ENCODE measurements at regions not wholly inside any gene's neighbourhood (a gene's known extent, or its start where the extent isn't known, plus 50 kb on each side); places are given as distances from the start of the nearest gene placed in this dataset.
"Not testable (repeated sequence)": the region's sequence is repeated elsewhere in the genome, so short reads cannot be mapped to it uniquely, and the experiment has no call there.

DNA sequence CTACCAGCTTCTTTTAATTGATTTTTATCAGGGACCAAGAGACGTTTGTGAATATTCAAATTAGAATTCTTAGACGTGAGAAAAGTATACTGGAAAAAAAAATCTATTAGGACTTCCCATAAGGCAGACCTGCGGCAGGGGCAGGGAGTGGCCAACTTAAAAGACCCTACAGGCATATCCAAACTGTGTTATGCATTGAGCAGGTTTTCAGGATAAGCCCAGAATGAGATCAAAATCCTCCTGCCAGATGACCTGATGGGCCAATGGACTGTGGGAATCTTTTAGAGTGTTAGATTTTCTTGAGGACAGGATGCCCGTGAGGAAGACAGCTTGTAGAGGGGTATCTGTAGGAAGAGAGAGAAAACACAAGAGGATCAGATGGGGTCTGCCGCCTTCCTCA is 391.5 kb downstream of the CD83 start:
- DNase-seq: no peak

DNA sequence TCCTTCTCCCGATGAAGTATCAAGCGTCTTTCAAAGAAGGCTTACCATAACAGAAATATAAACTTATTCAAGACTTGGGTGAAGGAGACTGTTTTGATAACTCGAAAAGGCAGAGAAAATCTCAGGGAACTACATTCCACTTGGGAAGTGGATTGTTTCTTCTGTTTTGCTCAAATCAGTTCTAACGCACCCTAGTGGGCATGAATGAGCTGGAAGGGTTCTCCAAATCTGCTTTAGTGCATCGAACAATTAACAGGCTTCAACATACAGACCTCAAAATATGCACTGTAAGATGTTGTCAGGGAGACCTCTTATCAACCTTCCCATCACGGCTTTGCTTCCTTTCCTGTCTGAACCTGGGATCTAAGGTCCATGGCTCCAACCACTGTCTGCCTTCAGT is 392.5 kb downstream of the CD83 start:
- no peak for DNase-seq

DNA sequence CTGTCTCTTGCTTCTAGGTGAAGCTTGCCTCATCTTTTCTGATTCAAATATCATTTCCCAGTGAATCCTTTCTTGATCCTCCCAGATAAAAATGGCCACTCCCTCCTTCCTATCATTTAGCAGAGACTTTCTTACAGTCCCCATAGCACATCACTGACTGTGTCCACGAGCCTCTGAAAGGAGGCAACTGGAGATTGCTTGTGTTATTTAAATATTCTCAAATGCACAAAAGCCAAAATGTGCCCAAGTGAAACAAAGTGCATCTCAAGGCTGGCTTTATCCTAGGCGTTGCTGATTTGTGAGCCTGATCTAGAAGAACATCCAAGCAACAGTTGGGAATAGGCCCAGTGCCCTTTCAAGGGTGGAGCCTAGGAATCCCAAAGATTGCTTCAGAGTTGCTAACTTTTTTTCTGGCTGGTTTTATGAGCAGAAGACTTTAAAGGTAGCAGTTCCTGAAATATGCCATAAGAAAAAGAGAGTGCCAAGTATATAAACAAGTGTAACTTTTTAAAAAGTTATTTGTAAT is 393.6 kb downstream of the CD83 start:
- DNase-seq: no peak

GRCh38 chr6:14512246-14512645 is 394.7 kb downstream of the CD83 start:
- DNase-seq: no peak

DNA sequence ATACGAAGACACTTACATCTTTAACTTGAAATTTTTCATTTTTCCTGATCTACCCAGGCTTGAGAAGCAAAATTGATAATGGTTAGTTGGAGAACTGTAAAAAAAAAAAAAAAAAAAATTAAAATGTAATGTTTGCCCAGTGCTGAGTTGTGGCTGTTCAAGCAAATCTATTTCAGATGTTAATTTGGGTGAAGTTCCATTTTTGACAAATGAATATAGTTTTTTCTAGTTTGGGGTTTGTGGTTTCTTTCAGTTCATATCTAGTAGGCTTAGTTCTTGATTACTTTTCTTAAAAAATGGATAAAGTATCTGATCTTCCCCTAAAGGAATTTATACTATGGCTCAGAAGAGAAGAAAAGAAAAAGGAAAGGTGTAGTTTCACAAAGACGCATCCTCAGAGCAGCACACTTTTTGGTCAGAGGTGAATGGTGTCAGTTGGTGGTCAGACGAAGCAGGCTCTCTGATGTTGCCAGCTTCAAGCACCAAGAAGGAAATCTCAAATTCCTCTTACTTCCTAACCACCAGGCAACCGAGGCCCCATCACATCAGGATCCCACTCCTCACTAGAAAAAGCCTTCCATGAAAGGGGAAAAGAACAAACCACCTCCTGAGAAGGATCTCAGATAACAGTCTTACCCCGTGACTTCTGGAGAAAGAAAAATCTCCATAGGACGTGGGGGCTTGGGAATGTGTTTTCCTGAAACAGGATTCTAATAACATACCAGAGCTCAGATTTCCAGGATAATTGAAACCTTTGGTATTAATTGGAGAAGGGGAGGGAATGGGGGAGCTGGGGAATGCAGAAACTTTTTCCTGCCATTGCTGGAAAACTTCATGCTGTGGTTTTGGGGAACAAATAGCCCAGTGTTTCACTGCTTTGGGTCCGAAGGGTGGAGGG is 396.2 kb downstream of the CD83 start:
- DNase-seq: no peak

GRCh38 chr6:14516956-14517355 is 399.4 kb downstream of the CD83 start:
- DNase-seq: no peak

DNA sequence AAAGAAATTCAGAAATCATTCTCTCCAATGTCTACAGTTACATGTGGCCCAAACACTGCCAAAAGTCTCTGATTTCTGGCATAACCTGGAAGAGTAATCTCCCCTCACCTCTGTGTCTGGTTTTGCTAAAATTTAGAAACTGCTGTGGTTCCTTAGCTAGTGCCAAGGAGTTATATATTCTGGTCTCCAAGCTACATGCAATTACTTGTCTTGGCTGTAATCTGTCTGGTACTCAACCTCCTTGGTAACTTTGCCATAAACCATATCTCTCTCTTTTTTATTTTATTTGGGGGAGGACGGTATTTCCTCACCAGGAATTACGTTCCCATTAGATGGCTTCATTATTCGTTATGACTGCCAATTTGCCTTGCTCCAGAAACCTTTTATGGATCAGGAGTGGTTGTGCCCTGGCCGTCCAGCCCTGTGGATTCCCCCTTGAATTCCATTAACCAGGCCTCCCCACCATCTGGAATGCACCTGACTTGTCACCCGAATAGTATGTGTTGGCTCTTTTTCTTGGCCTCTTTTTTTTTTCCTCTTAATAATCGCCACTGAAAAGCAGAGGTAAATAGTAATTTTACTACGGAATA is 400.0 kb downstream of the CD83 start:
- DNase-seq: no peak

- DNase-seq: no peak
Observed at GRCh38 chr6:14518515-14519217, 401.1 kb downstream of the CD83 start.

DNA sequence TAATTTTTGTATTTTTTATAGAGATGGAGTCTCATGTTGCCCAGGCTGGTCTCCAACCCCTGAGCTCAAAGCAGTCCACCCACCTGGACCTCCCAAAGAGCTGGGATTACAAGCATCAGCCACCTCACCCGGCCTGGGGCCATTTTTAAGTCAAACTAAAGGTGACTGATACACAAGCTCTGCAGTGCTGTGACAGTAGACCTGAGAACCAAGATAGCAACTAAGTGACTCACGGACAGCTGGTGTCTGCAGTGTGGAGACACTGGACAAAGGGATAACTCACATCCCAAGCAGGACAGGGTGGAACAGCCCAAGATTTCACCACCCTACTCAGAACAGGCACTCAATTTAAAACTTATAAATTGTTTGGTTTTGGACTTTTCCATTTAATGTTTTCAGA is 402.5 kb downstream of the CD83 start:
- DNase-seq: no peak

DNA sequence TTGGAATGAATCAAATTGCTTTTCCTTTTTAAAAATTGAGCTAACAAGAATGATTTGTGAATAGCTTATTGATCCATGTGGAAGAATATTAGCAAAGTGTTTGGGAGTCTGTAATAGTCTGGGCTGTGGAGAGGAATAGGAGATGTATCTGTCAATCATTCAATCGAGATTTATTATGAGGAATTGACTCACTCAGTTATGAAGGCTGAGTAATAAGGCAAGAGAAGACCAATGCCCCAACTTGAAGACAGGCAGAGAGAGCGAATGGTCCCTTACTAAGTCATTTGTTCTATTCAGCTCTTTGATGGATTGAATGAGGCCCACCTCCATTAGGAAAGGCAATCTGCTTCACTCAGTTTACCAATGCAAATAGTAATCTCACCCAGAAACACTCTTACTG is 403.0 kb downstream of the CD83 start:
- DNase-seq: no peak

DNA sequence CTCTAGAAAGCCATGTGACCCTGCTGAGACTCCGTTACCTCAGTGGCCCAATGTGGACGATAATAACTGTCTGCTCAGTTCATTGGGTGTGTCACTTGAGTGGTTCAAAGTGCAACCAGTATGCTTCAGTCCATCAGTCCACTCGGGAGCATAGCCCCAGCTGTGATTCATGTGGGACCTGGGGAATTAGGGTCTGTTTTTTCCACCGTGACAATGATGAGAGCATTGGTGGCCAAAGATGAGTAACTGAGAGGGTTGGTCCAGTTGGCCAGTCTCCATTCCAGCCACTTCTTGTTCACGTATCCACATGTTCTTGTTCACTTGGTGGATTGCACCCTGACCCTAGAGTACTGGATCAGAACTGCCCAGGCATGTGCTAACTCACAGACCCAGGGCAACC is 403.6 kb downstream of the CD83 start:
- DNase-seq: no peak

- DNase-seq: not testable (repeated sequence)
Observed at GRCh38 chr6:14521861-14522260, 404.3 kb downstream of the CD83 start.

- no peak for DNase-seq
Observed at GRCh38 chr6:14524319-14524718, 406.7 kb downstream of the CD83 start.

DNA sequence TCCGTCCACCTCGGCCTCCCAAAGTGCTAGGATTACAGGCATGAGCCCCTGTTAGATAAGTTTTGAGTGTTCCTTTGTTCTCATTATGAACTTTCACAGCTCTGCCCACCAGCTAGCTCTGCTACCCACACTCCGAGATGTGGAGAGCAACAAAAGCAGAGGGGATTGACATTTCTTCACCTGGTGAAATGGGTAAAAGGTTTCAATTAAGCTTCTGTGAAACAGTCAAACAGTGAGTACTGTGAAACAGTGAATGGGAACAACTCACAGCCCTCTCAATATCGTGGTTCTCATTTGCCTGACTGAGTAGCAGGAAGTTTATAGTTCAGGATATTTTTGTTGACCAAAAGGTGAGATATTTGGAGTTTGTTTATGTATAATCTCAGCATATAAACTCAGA is 412.8 kb downstream of the CD83 start:
- DNase-seq: no peak

DNA sequence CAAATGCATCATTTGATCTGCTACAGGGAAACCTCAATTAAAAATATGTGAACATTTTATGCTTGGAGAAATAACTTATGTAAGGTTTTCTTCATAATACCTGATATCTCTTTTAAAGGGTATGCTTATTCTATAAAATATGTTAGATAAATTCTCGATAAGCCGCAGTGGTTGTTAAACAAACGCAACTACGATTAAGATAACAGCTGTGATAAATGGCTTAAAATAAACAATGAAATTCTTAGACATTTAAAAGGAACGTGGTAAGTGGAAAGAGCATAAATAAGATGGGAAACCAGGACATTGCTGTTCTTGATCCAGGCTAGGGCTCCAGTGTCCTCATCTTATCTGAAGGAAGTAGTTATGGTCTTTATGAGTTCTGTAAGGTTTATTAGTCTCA is 415.9 kb downstream of the CD83 start:
- no peak for DNase-seq

DNA sequence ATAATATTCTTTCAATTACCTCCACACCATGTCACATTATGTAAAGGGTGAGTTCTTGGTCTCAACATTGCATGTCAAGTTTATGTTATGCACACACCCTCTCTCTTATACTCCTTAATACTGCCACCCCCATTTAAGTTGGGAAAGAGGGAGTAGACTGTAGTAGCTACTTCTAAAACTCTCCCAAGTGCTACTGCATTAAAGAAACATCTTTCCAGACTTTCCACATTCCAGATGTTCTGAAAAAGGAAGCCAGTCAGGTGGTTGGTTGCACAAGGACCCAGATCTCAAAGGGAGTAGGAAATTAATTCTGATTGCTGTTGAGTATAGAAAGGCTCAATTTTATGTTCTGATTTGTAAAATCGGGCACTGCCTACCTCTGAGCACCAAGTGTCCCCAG is 419.5 kb downstream of the CD83 start:
- no peak for DNase-seq

DNA sequence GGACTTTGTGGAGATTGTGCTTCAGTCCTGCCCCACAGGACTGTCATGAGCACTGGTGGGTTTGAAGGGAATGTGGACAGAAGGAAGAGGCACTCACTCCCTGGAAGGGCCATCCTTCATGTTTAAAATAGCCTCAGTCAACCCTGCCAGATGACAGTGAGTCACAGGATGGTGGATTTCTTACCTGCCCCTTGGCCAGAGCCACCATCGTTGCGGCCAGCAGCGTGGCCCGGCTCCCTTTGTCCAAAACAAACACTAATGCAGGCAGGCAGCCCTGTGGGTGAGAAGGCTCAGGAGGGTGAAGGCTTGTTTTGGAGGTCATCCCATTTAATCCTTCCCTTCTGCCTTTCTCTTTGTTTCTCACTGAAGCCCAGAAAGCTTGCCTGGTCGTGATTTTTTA is 422.7 kb downstream of the CD83 start:
- no peak for DNase-seq

- no peak for DNase-seq
Observed at GRCh38 chr6:14540810-14541540, 423.4 kb downstream of the CD83 start.

DNA sequence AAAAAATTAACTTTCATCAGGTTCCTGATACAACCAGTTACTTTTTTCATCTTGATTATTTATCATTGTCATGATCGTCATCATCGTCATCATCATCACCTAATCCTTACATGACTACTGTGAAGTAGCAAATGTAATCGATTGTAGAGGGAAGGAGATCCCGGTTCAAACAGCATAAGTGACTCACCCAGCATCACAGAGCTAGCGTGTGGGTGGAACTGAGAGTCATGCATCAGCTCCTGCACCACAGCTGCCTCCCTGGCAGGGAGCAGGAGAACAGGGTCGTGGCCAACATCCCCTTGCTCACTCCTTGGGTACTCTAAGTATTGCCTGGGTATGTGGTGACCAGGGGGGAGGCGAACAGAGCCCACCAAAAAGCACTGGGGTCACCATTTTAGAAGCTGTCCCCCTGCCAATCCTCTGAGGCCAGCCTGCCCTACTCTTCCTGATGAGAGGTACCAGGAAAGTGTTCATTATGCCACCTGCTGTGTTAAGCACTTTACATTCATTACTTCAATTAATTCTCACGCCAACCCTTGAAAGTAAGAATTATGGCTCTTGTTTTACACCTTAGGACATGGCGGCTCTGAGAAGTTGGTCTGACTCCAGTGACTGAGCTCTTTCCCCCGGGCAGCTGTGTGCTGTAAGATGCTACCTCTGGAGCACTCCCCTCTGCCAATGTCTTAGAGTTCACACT is 425.2 kb downstream of the CD83 start:
- peak; percentile 12 for DNase-seq

- no peak for DNase-seq
Observed at GRCh38 chr6:14543971-14544585, 426.5 kb downstream of the CD83 start.

DNA sequence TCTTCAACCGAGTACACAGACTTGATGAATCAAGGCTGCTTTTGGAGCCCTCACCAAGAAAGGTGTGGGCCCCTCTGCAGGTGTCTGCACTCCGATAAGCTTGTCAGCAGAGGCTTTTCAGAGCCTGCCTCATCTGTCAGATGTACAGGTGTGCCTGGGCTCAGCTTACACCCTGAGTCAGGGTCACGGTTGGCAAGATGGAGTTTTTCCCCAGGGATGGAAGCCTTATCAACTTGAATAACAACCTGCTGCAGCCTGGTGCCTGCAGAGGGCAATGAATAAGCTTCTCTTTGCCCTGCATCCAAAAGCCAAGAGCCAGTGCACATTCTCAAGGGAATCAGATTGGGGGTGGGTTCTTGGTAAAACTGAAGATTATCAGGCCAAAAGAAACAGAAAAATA is 427.1 kb downstream of the CD83 start:
- no peak for DNase-seq

DNA sequence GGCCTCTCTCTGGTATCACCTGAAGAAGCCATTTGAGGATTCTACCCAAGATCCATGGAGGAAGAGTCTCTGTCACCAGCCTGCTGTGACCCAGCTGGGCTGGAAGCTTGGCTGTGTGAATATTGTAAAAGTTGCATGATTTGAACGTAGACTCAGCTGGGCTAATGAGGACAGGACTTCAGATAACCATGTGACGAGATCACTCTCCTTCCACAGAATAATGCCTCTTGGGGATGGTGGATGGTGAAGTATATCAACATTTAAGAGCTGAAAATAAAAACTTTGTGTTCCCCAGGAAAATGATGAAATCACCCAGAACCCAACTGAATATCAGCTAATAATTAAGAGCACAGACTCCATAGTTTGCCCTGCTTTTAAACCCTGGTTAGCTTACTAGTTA is 427.9 kb downstream of the CD83 start:
- no peak for DNase-seq
